SK-N-SH treated with all-trans-retinoic acid at 6 μM for 48 hours (cell line): ENCODE measurements at regions not wholly inside any gene's neighbourhood (a gene's known extent, or its start where the extent isn't known, plus 50 kb on each side); places are given as distances from the start of the nearest gene placed in this dataset.

ENCODE experiments used
- ATAC-seq: fragments of 200-7000 bp; cut with Tn5 transposase; 3 replicates; pipeline ENCODE4 v1.9.1; 2020; ENCODE audit warnings: mild to moderate bottlenecking, moderate library complexity
- ARNTL ChIP-seq: fragments of 450-650 bp; formaldehyde crosslinking; IDR thresholded peaks from 2 replicates; pipeline ENCODE4 v1.5.0; 2020; ENCODE audit warnings: low read depth, mild to moderate bottlenecking, moderate library complexity, borderline replicate concordance
- BACH2 ChIP-seq: fragments of 250-450 bp; sonication (Bioruptor Pico); IDR thresholded peaks from 2 replicates; pipeline ENCODE4 v1.9.0; 2021; ENCODE audit warnings: mild to moderate bottlenecking, borderline replicate concordance
- CSDC2 ChIP-seq: fragments of 250-450 bp; sonication (Bioruptor Pico); IDR thresholded peaks from 2 replicates; pipeline ENCODE4 v1.5.0; 2020; ENCODE audit warnings: mild to moderate bottlenecking, moderate library complexity
- CSRNP3 ChIP-seq: fragments of 250-450 bp; sonication (Bioruptor Pico); IDR thresholded peaks from 2 replicates; pipeline ENCODE4 v1.5.1; 2021; ENCODE audit warnings: mild to moderate bottlenecking, moderate library complexity
- GLIS3 ChIP-seq: fragments of 250-450 bp; sonication (Bioruptor Pico); IDR thresholded peaks from 2 replicates; pipeline ENCODE4 v1.5.0; 2020; ENCODE audit warnings: mild to moderate bottlenecking, moderate library complexity
- ISL1 ChIP-seq: fragments of 250-450 bp; sonication (Bioruptor Pico); IDR thresholded peaks from 2 replicates; pipeline ENCODE4 v2.1.2; 2022; ENCODE audit warnings: mild to moderate bottlenecking, moderate library complexity
- PATZ1 ChIP-seq: fragments of 250-450 bp; sonication (Bioruptor Pico); IDR thresholded peaks from 2 replicates; pipeline ENCODE4 v1.8.0; 2020; ENCODE audit warnings: mild to moderate bottlenecking, moderate library complexity, borderline replicate concordance
- POU6F1 ChIP-seq: fragments of 250-450 bp; sonication (Bioruptor Pico); IDR thresholded peaks from 2 replicates; pipeline ENCODE4 v1.8.0; 2021; ENCODE audit warnings: low read depth, mild to moderate bottlenecking, moderate library complexity, borderline replicate concordance
- PPARA ChIP-seq: fragments of 250-450 bp; sonication (Bioruptor Pico); IDR thresholded peaks from 2 replicates; pipeline ENCODE4 v1.5.0; 2020; ENCODE audit warnings: mild to moderate bottlenecking, borderline replicate concordance
- RARB ChIP-seq: fragments of 250-450 bp; sonication (Bioruptor Pico); IDR thresholded peaks from 2 replicates; pipeline ENCODE4 v1.8.0; 2021; ENCODE audit warnings: mild to moderate bottlenecking, moderate library complexity
- SNAI2 ChIP-seq: fragments of 250-450 bp; sonication (Bioruptor Pico); IDR thresholded peaks from 2 replicates; pipeline ENCODE4 v1.5.0; 2020; ENCODE audit warnings: mild to moderate bottlenecking, moderate library complexity
- TOX ChIP-seq: fragments of 250-450 bp; sonication (Bioruptor Pico); IDR thresholded peaks from 2 replicates; pipeline ENCODE4 v1.8.0; 2021; ENCODE audit warnings: mild to moderate bottlenecking, moderate library complexity, borderline replicate concordance
- ZC3H10 ChIP-seq: fragments of 250-450 bp; sonication (Bioruptor Pico); IDR thresholded peaks from 2 replicates; pipeline ENCODE4 v1.5.1; 2021; ENCODE audit warnings: mild to moderate bottlenecking, moderate library complexity
- ZFP3 ChIP-seq: fragments of 250-450 bp; sonication (Bioruptor Pico); IDR thresholded peaks from 2 replicates; pipeline ENCODE4 v1.5.0; 2020; ENCODE audit warnings: mild to moderate bottlenecking, moderate library complexity
- ZFP30 ChIP-seq: fragments of 450-650 bp; formaldehyde crosslinking; IDR thresholded peaks from 2 replicates; pipeline ENCODE4 v1.5.0; 2022; ENCODE audit warnings: mild to moderate bottlenecking, moderate library complexity
- ZNF565 ChIP-seq: fragments of 450-650 bp; formaldehyde crosslinking; conservative IDR thresholded peaks from 2 replicates; pipeline ENCODE4 v1.5.0; 2020; ENCODE audit warnings: low read depth, mild to moderate bottlenecking, moderate library complexity
- ZNF70 ChIP-seq: fragments of 450-650 bp; formaldehyde crosslinking; IDR thresholded peaks from 2 replicates; pipeline ENCODE4 v1.5.0; 2020; ENCODE audit warnings: mild to moderate bottlenecking, moderate library complexity
- ZNF8 ChIP-seq: fragments of 450-650 bp; formaldehyde crosslinking; IDR thresholded peaks from 2 replicates; pipeline ENCODE4 v1.5.0; 2020; ENCODE audit warnings: mild to moderate bottlenecking, moderate library complexity
- TF ChIP-seq, protein P1 (sequence below): fragments of 250-450 bp; sonication (Bioruptor Pico); IDR thresholded peaks from 2 replicates; pipeline ENCODE4 v1.5.1; 2020; ENCODE audit warnings: low read depth, mild to moderate bottlenecking, moderate library complexity
- TF ChIP-seq, protein P2 (sequence below): fragments of 250-450 bp; sonication (Bioruptor Pico); IDR thresholded peaks from 2 replicates; pipeline ENCODE4 v1.5.0; 2020; ENCODE audit warnings: mild to moderate bottlenecking, moderate library complexity

DNA sequence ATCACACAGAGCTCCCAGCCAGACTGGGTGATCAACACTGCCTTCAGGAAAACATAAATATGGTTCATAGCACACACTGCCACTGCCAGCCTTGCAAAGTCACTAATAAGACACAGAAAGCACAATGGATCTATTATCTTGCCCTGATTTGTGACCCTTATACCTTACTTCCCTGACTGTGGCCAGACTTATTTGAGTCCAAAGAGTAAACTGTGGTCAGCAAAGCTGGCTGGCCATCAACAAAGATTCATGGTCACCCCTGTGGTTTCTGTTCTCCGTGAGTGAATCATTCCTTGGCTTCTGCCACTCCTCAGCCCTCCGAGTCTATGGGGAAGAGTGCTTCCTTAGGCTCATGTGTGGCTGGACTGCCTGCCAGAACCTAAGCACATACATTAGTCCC lies 437.7 kb downstream of the RAP2B start (continued):
- no peak for TF ChIP-seq POU6F1 (CRISPR knock-in tag)
- TF ChIP-seq SNAI2 (CRISPR knock-in tag), result no peak

GRCh38 chr3:153600896-153601295 lies 438.9 kb downstream of the RAP2B start:
- TF ChIP-seq ZC3H10, result no peak
- TF ChIP-seq ZNF8, result no peak
- TF ChIP-seq GLIS3 (CRISPR knock-in tag), result no peak
- TF ChIP-seq RARB, result no peak
- TF ChIP-seq ZFP30 (CRISPR knock-in tag), result no peak
- no peak for TF ChIP-seq CSRNP3 (CRISPR knock-in tag)
- no peak for TF ChIP-seq ZNF70
- no peak for TF ChIP-seq ZNF565 (CRISPR knock-in tag)
- TF ChIP-seq ZFP3 (CRISPR knock-in tag), result no peak
- ATAC-seq, result no peak

- no peak for ATAC-seq
- no peak for TF ChIP-seq POU6F1 (CRISPR knock-in tag)
- TF ChIP-seq ZNF70, result no peak
- TF ChIP-seq ISL1, result no peak
- no peak for TF ChIP-seq ZNF8
- no peak for TF ChIP-seq PPARA (CRISPR knock-in tag)
- TF ChIP-seq, all 23 proteins: peak for 0
Measured at GRCh38 chr3:153601374-153601853, 439.4 kb downstream of the RAP2B start.

DNA sequence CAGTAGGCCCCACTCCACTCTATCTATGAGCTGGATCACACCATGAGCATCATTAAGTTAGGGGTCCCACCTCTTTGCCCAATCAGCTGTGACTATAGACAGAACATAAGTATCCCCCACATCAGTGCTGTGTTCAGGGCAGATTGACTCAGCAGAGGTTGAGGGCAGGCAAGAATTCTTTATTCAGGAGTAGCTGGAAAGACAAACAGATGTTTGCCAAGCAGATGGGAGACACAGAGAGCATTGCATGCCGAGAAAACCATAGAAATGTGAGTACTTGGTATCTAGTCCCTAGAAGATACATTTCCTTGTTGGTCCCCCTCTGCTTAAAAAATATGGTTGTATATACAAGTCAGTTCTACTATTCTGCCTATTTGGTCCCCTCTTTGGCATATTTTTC lies 440.8 kb downstream of the RAP2B start:
- no peak for TF ChIP-seq ZNF8
- TF ChIP-seq CSDC2, result no peak
- no peak for TF ChIP-seq ZFP30 (CRISPR knock-in tag)
- no peak for TF ChIP-seq PPARA (CRISPR knock-in tag)
- TF ChIP-seq ZNF565 (CRISPR knock-in tag), result no peak
- no peak for TF ChIP-seq ARNTL (CRISPR knock-in tag)
- no peak for TF ChIP-seq ZFP3 (CRISPR knock-in tag)
- no peak for ATAC-seq

DNA sequence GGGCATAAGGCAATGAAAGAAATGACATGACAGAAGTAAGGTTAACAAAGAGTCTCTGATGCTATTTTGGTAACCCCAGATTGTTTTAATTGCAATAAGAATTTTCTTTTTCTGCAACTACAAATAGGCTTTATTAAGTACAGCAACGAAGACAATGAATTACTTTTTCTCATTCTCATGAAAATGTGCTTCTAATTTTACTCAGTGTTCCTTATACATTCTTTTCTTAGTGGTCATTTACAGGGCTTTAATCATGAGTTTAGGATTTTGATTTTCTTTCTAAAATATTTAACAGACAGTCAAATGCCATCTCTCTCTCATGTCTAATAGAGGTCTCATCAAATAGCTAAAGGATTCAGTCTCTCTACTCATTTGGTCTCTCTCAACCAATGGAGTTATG lies 452.1 kb downstream of the RAP2B start:
- peak; percentile 74 for ATAC-seq
- TF ChIP-seq GLIS3 (CRISPR knock-in tag), result no peak
- TF ChIP-seq PATZ1 (CRISPR knock-in tag), result no peak
- TF ChIP-seq, protein P1, sequence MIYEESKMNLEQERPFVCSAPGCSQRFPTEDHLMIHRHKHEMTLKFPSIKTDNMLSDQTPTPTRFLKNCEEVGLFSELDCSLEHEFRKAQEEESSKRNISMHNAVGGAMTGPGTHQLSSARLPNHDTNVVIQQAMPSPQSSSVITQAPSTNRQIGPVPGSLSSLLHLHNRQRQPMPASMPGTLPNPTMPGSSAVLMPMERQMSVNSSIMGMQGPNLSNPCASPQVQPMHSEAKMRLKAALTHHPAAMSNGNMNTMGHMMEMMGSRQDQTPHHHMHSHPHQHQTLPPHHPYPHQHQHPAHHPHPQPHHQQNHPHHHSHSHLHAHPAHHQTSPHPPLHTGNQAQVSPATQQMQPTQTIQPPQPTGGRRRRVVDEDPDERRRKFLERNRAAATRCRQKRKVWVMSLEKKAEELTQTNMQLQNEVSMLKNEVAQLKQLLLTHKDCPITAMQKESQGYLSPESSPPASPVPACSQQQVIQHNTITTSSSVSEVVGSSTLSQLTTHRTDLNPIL, result no peak
- TF ChIP-seq BACH2, result no peak
- no peak for TF ChIP-seq PPARA (CRISPR knock-in tag)
- TF ChIP-seq, protein P2, sequence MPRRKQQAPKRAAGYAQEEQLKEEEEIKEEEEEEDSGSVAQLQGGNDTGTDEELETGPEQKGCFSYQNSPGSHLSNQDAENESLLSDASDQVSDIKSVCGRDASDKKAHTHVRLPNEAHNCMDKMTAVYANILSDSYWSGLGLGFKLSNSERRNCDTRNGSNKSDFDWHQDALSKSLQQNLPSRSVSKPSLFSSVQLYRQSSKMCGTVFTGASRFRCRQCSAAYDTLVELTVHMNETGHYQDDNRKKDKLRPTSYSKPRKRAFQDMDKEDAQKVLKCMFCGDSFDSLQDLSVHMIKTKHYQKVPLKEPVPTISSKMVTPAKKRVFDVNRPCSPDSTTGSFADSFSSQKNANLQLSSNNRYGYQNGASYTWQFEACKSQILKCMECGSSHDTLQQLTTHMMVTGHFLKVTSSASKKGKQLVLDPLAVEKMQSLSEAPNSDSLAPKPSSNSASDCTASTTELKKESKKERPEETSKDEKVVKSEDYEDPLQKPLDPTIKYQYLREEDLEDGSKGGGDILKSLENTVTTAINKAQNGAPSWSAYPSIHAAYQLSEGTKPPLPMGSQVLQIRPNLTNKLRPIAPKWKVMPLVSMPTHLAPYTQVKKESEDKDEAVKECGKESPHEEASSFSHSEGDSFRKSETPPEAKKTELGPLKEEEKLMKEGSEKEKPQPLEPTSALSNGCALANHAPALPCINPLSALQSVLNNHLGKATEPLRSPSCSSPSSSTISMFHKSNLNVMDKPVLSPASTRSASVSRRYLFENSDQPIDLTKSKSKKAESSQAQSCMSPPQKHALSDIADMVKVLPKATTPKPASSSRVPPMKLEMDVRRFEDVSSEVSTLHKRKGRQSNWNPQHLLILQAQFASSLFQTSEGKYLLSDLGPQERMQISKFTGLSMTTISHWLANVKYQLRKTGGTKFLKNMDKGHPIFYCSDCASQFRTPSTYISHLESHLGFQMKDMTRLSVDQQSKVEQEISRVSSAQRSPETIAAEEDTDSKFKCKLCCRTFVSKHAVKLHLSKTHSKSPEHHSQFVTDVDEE, result no peak
- no peak for TF ChIP-seq SNAI2 (CRISPR knock-in tag)
- TF ChIP-seq ZFP30 (CRISPR knock-in tag), result no peak
- no peak for TF ChIP-seq TOX (CRISPR knock-in tag)
- TF ChIP-seq ARNTL (CRISPR knock-in tag), result no peak
- no peak for TF ChIP-seq ZNF70
- TF ChIP-seq POU6F1 (CRISPR knock-in tag), result no peak
